ENCODE measurements at regions not wholly inside any gene's neighbourhood (a gene's known extent, or its start where the extent isn't known, plus 50 kb on each side); places are given as distances from the start of the nearest gene placed in this dataset.

DNA sequence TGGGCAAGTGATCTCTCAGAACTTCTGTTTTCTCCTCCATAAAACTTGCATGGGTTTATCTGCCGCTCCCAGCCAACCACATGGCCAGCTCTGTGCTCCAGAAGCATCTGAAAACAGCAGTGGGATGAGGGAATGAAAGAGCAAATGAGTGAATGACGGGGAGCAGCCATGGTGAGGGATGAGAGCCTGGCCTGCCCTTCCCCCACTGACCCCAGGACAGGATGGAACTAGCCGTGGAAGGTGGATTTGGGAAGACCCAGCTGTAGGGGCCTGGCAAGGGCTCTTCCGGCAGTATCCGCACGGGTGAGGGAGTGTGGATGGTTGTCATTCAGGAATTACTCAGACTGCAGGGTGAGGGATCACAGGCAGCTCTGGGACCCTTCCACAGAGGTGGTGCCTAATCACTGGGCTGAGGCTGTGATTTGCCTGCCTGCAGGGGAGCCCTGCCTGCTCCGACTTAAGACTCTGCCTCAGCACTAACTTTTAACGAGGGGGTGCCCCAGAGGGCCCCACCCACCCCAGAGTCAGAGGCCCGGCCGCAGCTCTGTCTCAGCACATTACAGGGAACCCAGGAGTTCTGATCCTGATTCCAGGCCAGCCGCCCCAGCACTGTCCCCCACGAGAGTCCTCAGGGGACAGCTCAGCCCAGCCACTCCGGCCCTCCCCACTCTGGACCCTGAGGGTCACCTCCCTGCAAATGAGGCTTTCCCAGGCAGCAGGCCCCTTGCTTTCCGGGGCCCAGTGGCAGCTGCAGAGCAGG, 136.8 kb upstream of the C14orf180 start:
- Histone ChIP-seq H3K4me1 (ENCODE audit: insufficient read depth, low read length) (no peaks in the 10 kb centered on the region), H3K36me3 (ENCODE audit: insufficient read depth, low read length) (no peaks in the 10 kb centered on the region), H2AFZ (ENCODE audit: low read length) (no peak overlapping the region), H3K9me3 (ENCODE audit: low read depth, low read length) (no peaks in the 10 kb centered on the region), H3K27me3 (ENCODE audit: insufficient read depth, low read length) (no peaks in the 10 kb centered on the region), H4K20me1 (ENCODE audit: insufficient read depth, low read length) (no peaks in the 10 kb centered on the region), H3K27ac (ENCODE audit: low read depth, low read length) (no peak overlapping the region), H3K4me3 (ENCODE audit: insufficient read depth, low read length) (no peak overlapping the region), H3K79me2 (ENCODE audit: insufficient read depth, low read length) (no peaks in the 10 kb centered on the region), H3K4me2 (ENCODE audit: insufficient read depth, low read length) (no peak overlapping the region)
- TF ChIP-seq, protein P1, sequence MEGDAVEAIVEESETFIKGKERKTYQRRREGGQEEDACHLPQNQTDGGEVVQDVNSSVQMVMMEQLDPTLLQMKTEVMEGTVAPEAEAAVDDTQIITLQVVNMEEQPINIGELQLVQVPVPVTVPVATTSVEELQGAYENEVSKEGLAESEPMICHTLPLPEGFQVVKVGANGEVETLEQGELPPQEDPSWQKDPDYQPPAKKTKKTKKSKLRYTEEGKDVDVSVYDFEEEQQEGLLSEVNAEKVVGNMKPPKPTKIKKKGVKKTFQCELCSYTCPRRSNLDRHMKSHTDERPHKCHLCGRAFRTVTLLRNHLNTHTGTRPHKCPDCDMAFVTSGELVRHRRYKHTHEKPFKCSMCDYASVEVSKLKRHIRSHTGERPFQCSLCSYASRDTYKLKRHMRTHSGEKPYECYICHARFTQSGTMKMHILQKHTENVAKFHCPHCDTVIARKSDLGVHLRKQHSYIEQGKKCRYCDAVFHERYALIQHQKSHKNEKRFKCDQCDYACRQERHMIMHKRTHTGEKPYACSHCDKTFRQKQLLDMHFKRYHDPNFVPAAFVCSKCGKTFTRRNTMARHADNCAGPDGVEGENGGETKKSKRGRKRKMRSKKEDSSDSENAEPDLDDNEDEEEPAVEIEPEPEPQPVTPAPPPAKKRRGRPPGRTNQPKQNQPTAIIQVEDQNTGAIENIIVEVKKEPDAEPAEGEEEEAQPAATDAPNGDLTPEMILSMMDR (IDR thresholded peaks at IDR 0.05; ENCODE audit: extremely low read depth, low read depth, low read length) = no peak
- DNase-seq (ENCODE audit: insufficient read length, low spot score, missing footprints) = peak; percentile 48

DNA sequence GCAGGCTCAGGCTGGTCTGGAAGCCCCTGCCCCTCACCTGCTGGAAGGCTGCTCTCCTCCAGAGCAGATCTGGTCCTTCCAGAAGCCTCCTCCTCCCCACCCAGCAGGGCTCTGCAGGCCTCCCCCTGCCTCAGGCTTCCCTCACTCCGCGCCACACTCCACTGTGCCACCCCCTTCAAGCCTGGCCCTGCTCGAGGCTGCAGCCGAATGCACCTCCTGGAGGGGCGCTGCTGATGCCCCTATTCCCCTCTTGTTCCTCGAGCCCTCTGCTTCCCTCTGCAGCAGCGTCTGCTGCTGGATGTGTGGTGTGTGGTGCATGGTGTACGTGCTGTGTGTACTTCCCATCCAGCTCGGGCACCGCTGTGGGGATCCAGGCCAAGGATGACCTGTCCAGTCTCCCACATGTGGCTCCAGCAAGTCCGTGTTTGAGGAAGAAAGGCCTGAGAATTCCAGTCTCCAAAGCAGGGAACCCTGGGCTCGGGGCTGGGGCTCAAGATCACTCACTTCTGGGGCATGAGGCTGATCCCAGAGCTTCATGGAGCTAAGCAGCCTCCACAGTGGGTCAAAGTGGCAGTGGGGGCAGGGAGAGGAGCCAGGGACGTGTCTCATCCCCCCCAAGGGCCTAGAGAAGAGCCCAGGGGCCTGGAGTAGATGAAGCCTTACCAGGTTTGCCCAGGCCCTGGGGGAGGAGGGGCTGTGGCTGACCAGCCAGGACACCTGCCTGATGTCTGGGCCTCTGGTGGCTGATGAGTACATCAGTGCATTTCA, 136.0 kb upstream of the C14orf180 start:
- DNase-seq (ENCODE audit: insufficient read length, low spot score, missing footprints) = peak; percentile 59
- Histone ChIP-seq H3K4me2 (ENCODE audit: insufficient read depth, low read length) (no peak overlapping the region), H2AFZ (ENCODE audit: low read length) (no peak overlapping the region), H3K4me1 (ENCODE audit: insufficient read depth, low read length) (no peaks in the 10 kb centered on the region), H3K27me3 (ENCODE audit: insufficient read depth, low read length) (no peaks in the 10 kb centered on the region), H3K27ac (ENCODE audit: low read depth, low read length) (no peak overlapping the region), H3K4me3 (ENCODE audit: insufficient read depth, low read length) (no peak overlapping the region), H3K79me2 (ENCODE audit: insufficient read depth, low read length) (no peaks in the 10 kb centered on the region), H4K20me1 (ENCODE audit: insufficient read depth, low read length) (no peaks in the 10 kb centered on the region), H3K9me3 (ENCODE audit: low read depth, low read length) (no peaks in the 10 kb centered on the region), H3K36me3 (ENCODE audit: insufficient read depth, low read length) (no peaks in the 10 kb centered on the region)
- TF ChIP-seq, protein P1 (IDR thresholded peaks at IDR 0.05; ENCODE audit: extremely low read depth, low read depth, low read length) = no peak

DNA sequence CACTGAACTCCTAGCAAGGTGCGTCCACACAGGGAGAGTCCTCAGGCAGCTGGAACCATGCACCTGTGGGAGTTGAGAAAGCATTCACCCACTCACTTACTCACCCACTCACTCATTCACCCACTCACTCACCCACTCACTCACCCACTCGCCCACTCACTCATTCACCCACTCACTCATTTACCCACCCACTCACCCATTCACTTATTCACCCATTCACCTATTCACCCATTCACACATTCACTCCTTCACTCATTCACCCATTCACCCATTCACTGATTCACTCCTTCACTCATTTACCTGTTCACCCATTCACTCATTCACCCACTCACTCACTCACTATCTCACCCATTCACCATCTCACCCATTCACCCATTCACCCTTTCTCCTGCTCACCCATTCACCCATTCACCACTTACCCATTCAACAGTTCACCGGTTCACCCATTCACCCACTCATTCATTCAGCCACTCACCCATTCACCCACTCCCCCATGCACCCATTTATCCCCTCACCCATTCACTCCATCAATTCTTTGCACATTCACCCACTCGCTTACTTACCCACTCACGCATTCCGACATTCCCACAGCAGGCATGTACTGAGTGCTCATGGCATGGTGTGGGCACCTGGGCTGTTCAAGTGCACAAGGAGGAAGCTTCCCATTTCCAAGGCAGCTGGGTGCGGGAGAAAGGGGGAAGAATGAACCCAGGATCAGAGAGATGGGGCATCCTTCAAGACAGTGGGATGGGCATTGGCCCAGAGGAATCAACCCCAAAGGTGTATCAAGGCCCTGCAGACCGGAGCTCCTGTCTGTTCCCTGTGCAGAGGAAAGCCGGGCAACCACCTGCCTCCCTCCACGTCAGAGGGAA, 135.2 kb upstream of the C14orf180 start:
- Histone ChIP-seq H3K4me2 (ENCODE audit: insufficient read depth, low read length) (no peak overlapping the region), H3K4me3 (ENCODE audit: insufficient read depth, low read length) (no peak overlapping the region), H3K9me3 (ENCODE audit: low read depth, low read length) (no peaks in the 10 kb centered on the region), H3K27me3 (ENCODE audit: insufficient read depth, low read length) (no peaks in the 10 kb centered on the region), H3K27ac (ENCODE audit: low read depth, low read length) (no peak overlapping the region), H3K4me1 (ENCODE audit: insufficient read depth, low read length) (no peaks in the 10 kb centered on the region), H4K20me1 (ENCODE audit: insufficient read depth, low read length) (no peaks in the 10 kb centered on the region), H3K79me2 (ENCODE audit: insufficient read depth, low read length) (no peaks in the 10 kb centered on the region), H2AFZ (ENCODE audit: low read length) (no peak overlapping the region), H3K36me3 (ENCODE audit: insufficient read depth, low read length) (no peaks in the 10 kb centered on the region)
- TF ChIP-seq, protein P1 (IDR thresholded peaks at IDR 0.05; ENCODE audit: extremely low read depth, low read depth, low read length) = no peak
- DNase-seq (ENCODE audit: insufficient read length, low spot score, missing footprints) = peak; percentile 76
